Epidermal melanocyte (primary cell): ENCODE measurements at regions not wholly inside any gene's neighbourhood (a gene's known extent, or its start where the extent isn't known, plus 50 kb on each side); places are given as distances from the start of the nearest gene placed in this dataset.
A peak's percentile ranks its signal among the peaks of the same experiment; 100 is the strongest.
"Not testable (repeated sequence)": the region's sequence is repeated elsewhere in the genome, so short reads cannot be mapped to it uniquely, and the experiment has no call there.

Experiments used
- DNase-seq: peaks from one replicate; pipeline ENCODE4 v3.0.0; 2011; ENCODE audit warnings: low spot score; ENCODE audit not compliant: insufficient read length

DNA sequence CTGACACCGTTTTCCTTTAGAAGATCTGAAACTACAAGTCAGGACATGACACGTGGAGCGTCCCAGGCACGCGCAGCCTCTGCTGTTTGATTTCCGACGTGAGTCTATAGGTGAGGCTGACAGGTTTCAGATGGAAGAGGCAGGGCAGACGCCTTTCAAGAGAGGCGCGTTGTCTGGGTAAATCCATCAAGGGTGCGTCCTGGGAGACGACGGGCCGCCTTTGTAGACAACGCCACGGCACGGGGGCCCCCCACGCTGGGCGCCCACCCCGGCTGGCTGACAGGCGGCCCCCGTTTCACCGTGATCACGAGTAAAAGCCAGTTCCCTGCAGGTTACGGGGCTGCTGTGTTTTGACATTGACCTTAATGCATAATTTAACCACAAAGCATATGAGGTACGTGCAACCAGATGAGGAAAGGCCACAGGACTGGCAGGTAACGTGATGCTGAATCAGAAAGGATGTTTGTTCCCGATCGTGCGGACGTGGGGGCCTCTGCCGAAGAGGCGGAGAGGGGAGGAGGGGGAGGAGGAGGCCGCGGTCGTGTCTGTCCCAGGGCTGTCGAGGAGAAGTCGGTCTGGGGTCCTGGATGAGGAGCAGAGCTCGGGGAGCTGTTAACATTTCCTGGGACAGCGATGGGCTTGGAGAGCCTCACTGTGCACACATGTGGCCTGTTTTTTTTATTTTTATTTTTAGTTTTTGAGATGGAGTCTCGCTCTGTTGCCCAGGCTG is 51.1 kb upstream of the PPP2R3B start:
- peak; percentile 9 for DNase-seq

DNA sequence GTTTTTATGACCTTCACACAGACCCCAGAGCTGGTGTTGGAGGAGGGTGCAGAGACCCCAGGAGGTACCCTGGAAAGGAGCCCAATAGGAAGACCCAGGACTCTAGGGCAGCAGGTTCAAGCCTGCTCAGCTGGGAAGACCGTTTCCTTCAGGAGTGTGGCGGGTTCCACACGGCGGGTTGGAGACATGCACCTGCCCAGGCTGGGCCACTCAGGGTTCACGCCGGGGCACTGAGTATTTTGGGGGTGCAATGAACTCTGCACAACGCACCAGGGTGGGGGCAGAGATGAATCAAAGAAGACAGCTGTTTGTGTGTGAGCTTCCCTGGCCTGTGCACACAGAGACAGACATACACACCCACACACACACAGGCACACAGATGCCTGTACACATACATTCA is 52.5 kb upstream of the PPP2R3B start:
- DNase-seq, result no peak

DNA sequence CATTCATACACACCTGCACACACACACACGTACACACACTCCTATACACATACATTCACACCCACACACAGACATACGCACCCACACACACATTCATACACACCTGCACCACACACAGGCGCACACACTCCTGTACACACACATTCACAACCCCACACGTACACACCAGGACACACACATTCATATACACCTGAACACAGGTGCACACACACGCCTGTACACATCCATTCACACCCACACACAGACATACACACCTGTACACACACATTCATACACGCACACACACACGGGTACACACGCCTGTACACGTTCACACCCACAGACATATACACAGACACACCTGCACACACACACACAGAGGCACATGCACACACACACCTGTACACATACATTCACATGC is 53.0 kb upstream of the PPP2R3B start:
- DNase-seq, result no peak

DNA sequence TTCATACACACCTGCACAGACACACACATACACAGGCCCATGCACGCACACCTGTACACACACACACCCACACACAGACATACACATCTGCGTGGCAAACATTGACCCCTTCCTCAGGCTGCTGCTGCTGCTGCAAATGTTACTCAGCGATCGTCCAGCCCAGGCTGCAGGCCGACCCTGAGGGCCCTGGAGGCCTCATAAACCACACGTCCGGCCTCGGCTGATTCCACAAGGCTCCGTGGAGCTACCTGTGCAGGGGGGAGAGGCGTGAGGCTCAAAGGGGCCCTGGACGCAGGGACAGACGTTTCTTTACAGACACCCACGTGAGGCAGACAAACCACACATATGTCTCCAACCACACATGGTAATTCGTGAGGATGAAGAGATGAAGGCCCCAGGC is 53.9 kb upstream of the PPP2R3B start:
- DNase-seq, result peak; percentile 4

DNA sequence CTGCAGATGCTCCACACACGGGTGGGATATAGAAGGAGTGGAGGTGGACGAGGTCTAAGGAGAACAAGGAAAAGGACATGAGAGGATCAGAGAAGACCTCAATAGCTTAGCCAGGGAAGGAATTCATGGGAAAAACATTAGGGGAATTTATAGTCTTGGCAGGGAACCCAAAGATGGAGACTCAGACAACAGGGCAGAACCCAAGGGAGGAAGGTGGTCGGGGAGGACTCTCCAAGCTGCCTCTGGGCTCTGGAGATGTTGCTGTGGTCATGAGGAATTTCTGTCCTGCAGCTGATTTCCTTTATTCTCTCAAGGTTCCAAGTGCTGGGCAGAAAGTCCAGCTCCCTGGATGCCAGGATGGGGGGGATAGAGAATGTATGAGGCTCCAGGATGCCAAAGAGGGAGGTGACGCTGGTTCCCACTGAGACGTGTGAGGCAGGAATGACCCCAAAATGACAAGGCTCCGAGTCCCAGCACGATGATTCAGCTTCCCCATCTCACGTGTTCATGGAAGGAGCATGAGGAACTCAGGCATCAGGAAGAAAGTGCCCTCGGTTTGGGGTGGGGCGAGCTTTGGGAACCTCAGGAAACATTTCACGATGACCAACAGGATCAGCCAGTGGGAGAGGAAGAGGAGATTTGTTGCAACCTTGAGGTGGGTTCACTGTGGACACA is 57.0 kb upstream of the PPP2R3B start:
- peak; percentile 7 for DNase-seq

DNA sequence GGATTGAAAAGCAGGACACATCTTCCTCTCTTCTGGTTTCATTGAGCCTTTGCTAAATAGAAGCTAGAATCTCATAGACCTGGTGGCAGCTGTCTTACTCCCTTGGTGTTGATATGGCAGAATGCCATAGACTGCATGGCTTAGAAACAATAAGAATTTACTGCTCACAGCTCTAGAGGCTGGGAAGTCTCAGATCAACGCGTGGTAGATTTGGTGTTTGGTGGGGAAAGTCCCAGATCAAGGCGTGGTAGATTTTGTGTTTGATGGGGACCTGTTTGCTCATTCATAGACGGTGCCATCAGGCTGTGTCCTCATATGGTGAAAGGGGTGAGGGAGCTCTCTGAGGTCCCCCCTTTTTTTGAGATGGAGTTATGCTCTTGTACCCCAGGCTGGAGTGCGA is 57.6 kb upstream of the PPP2R3B start:
- peak; percentile 11 for DNase-seq

DNA sequence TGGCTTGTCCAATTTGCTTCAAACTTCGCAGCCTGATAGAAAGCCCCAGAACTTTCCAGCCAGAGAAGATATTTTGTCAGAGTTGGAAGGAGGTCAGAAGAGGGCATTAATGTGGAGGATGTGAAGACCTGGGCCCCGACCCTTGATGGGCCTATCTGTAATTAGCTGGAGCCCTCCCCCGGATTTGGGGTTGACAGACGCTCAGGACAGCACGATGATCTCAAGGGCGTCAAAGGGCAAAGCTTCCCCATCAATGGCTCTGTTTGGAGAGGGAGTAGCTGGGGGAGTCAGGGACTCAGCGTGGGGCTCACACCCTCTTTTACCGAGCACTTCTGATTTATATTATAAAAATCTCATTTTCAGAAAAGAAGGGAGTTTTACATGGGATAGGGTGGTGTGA is 59.0 kb upstream of the PPP2R3B start:
- no peak for DNase-seq

DNA sequence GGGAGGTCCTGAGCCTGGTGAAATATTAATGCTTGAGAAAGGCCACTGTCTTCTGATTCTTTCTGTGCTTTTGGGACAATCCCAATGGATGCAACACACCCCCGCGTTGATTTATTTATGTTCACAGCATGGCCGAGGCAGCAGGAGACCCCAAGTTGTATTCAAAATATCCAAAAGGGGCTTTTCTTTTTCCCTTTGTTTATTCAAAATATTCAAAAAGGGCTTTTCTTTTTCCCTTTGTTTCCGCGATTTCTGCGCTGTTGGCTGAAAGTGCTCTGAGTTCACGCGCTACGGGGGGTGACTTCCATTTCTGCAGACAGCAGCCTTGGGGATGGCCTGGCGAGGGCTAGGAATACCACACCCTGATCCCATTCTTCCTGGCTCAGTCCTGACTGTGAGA is 59.5 kb upstream of the PPP2R3B start:
- peak; percentile 10 for DNase-seq

DNA sequence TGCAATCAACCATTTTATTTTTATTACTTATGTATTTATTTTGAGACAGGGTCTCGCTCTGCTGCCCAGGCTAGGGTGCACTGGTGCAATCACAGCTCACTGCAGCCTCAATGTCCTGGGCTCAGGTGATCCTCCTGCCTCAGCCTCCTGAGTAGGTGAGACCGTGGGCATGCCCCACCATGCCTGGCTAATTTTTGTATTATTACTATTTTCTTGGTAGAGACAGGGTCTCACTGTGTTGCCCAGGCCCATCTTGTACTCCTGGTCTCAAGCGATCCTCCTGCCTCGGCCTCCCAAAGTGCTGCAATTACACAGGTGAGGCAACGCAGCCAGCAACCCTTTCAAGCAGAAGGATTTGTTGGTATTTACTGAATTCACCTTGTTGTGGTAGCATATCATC is 60.3 kb upstream of the PPP2R3B start:
- no peak for DNase-seq

DNA sequence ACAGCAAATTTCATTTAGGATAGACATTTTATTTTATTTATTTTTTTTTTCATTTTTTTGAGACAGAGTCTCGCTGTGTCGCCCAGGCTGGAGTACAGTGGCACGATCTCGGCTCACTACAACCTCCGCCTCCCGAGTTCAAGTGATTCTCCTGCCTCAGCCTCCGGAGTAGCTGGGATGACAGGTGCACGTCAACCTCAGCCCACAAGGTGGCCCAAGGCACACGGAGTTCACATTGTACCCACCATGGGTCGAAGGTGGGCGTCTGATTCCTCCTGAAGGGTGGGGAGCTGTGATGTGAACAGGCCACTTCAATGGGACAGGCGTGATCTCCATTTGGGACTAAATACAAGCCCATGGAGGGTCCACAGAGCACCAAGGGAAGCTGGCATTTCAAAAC is 65.0 kb upstream of the PPP2R3B start:
- DNase-seq, result not testable (repeated sequence)

DNA sequence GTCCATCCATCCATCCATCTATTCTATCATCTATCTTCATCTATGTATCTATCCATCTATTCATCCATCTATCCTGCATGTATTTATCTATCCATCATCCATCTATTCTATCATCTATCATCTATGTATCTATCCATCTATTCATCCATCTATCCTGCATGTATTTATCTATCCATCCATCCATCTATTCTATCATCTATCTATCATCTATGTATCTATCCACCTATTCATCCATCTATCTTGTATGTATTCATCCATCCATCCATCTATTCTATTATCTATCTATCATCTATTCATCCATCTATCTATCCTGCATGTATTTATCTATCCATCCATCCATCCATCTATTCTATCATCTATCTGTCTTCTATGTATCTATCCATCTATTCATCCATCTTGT is 65.9 kb upstream of the PPP2R3B start:
- no peak for DNase-seq

DNA sequence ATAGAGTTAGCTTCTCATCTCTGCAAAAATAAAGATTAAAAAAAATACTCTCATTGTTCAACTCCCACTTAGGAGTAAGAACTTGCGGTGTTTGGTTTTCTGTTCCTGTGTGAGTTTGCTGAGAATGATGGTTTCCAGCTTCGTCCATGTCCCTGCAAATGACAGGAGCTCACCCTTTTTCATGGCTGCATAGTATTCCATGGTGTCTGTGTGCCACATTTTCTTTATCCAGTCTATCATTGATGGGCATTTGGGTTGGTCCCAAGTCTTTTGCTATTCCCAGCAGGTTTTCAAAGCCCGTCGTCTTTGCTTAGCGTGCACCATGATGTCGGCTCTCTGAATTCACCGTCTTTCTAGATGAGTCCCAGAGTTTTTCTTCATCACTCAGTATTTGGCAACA is 67.8 kb upstream of the PPP2R3B start:
- not testable (repeated sequence) for DNase-seq

DNA sequence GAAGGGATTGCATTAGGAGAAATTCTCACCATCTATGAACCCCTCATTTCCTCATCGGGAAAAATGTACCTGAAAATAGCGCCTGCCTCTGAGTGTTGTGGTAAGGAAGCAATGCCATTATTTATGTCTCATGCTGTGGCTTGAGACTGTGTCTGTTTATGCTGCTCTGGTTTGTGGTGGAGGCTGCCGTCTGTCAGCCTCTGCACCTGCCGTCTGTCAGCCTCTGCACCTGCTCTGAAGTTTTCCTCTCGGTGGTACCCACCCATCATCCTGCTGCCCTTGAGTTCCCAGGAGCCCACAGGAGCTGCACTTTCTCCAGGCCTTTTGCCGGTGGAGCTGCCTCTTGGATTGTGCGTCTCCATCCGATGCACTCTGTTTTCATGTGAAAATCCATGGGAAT is 68.5 kb upstream of the PPP2R3B start:
- DNase-seq, result no peak

DNA sequence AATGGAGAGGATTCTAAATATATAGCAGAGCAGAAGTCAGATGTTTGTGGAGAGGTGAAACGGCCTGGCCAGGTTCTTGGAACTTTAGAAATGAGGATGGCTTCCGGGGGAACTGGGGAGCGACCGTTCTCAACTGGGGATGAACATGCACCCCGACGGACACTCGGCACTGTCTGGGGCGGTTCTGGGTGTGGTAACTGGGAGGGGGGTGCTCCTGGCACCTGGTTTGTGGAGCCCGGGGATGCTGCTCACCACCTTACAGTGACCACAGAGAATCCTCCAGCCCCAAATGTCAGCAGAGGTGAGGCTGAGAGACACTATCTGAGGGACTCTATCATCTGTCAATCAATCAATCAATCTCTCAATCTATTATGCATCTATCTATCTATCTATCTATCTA is 69.0 kb upstream of the PPP2R3B start:
- DNase-seq, result no peak

DNA sequence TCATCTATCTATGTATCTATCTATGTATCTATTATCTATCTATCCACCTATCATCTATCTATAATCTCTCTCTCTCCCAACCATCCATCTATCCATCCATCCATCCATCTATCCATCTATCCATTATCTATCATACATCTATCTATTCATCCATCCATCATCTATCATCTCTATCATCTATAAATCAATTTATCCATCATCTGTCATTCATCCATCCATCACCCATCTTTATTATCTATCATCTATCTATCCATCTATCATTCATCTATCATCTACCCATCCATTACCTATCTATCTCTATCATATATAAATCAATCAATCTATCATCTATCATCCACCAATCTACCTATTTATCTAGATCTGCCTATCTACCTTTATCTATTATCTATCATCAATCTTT is 69.4 kb upstream of the PPP2R3B start:
- DNase-seq, result no peak

DNA sequence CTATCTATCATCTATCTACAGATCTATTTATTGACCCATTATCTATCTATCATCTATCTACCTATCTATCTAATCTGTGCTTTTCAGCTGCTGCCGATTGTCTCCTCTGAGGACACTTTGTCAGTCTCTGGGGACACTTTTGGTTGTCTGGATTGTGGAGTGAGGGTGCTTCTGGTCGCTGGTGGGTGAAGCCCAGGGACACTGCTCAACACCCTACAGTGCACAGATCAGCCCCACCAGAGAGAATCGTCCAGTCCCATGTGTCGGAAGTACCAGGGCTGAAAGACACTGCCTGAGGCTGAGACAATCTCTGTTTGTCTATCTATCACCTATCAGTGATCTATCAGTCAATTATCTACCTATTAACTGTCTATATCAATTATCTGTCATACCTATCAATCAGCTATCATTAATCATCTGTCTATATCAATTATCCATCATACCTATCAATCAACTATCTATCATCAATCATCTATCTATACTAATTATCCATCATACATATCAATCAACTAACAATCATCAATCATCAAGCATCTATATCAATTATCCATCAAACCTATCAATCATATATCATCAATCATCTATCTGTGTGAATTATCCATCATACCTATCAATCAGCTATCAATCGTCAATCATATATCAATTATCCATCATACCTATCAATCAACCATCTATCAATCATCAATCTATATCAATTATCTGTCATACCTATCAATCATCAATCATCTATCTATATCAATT is 70.0 kb upstream of the PPP2R3B start:
- DNase-seq, result no peak

DNA sequence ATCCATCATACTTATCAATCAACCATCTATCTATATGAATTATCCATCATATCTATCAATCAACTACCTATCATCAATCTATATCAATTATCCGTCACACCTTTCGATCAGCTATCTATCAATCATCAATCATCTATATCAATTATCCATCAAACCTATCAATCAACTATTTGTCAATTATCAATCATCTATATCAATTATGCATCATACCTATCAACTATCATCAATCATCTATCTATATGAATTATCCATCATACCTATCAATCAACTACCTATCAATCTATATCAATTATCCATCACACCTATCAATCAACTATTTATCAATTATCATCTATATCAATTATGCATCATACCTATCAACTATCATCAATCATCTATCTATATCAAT is 70.6 kb upstream of the PPP2R3B start:
- no peak for DNase-seq

DNA sequence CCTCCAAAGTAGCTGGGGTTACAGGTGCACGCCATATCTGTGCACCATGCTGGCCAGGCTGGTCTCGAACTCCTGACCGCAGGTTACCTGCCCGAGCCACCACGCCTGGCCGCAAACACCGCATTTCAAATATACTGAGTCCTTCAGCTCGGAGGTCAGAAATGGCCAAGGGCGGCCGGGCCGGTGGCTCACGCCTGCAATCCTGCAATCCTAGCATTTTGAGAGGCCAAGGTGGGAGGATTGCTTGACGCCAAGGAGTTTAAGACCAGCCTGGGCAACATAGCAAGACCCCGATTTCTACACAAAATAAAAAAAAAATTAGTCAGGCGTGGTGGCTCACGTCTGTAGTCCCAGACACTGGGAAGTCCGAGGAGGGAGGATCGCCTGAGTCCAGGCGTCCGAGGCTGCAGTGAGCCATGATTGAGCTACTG is 71.9 kb upstream of the PPP2R3B start:
- no peak for DNase-seq

DNA sequence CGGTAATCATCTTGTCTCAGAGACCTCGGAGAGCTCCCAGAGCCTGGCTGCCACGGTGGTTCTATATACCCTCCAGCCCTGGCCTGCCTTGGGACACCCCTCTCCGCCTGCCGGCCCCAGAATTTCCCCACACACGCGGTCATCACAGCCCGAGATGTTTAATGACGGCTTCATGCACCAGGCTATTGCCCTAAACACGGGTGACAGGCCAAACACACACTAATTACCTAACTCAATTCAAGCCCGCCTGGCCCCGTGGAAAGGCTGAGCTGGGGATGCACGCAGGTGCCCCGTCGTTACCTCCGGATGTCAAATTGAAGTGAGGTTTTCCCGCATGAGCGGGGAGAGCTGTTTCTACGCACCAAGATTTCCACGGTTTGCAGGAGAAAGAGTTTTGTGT is 72.9 kb upstream of the PPP2R3B start:
- no peak for DNase-seq

DNA sequence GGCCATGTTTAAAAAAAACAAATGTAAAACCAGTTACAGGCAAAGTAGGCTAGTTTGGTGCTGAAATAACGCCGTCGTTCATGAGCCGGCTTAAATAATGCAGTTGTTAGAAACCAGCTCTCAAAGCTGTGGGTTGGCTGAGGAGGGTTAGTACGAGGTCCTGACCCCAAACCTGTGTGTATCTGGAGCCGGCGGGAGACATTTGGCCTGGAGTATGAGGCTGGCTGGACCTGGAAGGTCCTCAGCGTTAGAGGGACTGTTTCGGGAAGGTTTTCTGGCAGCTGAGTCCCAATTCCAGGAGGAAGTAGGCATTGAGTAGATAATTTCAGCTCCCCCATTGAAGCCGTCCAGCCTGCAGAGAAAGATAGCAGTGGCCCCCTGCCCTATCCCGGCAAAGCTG is 73.4 kb upstream of the PPP2R3B start:
- no peak for DNase-seq

DNA sequence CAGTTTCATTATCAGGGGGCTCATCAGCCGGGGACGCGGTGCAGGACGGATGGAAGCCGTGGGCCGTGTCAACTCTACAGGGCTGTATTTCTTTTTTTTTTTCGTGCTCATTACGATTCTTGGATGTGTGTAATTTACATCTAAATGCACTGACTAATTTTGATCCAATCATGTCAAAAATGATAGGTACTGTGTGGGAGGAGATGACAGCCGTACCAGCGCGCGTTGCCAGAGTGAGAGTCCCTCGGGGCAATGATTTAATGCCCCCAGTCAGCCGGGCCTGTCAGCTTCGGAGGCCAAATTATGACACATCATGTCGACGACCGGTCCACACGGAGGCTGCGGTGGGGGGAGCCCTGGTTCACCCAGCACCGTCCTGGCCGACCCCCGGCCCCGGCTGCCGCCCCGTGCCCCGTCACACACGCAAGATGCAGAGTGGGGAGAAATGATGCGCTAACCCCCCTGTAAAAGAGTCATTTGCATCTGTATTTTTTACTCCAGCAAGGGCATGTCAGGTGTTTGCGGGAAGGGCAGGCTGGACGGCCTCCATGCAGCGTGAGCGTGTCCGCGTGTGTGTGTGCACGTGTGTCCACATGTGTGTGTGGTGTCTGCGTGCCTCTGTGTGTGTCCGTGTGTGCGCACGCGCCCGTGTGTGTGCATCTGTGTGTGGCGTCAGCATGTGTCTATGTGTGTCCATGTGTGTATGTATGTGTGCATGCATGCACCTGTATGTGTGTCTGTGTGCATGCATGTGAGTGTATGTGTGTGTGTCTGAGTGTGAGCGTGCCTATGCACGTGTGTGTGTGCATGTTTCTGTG is 74.3 kb upstream of the PPP2R3B start:
- no peak for DNase-seq

DNA sequence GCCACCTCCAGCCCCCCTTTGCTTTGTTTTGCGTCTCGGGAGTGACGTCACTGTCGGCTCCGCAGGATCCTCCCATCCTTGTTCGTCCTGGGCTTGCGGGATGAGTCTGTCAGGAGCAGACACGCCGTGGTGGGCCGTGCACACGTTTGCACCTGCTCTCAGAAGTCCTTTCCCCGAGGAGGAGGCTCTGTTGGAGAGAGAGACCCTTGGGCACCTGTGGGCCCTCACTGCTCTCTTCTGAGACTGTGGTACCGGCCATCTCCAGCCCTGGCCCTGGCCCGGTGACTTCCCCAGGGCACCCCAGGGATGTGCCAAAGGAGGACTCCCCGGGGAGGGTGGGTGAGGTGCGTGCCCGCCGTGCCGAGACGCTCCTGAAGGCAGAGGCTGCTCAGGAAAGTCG is 76.1 kb upstream of the PPP2R3B start:
- no peak for DNase-seq
